ENCODE measurements at regions not wholly inside any gene's neighbourhood (a gene's known extent, or its start where the extent isn't known, plus 50 kb on each side); places are given as distances from the start of the nearest gene placed in this dataset.

DNA sequence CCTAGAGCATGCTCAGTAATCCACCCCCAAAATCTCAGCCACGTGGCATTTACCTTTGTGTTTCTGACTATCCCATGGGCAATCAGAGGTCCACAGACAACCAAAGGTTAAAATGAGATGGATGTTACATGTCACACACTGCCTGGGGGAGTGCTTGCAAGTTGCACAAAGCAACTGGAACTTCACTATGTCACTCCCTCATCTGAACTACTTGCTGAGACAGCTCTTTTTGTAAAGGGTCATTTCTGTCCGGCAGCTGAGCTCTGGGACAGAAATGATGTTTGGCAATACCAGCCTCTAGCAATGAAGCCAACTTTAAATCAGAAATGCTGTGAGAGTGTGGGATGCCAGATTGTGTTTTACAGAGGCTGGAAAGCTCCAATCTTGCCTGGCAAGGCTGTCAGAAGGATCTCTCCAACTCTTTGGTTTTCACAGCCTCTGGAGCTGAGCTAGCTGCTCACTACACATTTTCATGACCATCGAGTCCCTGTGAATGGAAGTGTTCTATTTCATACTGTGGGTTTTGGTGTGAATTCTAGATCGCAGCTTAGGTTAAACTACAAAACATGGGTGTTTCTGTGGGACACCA is 66.3 kb upstream of the TMEM215 start:
- BruUV-seq (replicated peaks), result no TSS peak
- Histone ChIP-seq H4K20me1 (replicated peaks; ENCODE audit: control insufficient read depth, extremely low read depth, insufficient read depth, low read length) (no peaks in the 10 kb centered on the region), H3K27ac (ENCODE audit: insufficient read depth, low read depth, low read length) (no peak overlapping the region), H3K79me2 (ENCODE audit: control insufficient read depth, insufficient read depth, low read length) (no peaks in the 10 kb centered on the region), H3K4me1 (ENCODE audit: control insufficient read depth, extremely low read depth, insufficient read depth, low read length) (no peaks in the 10 kb centered on the region), H3K4me2 (ENCODE audit: insufficient read depth, low read length) (no peak overlapping the region), H3K36me3 (ENCODE audit: control insufficient read depth in 2 of 2, extremely low read depth in 1 of 2, insufficient read depth in 2 of 2, low read length in 2 of 2) (no peaks in the 10 kb centered on the region), H2AFZ (ENCODE audit: low read depth, low read length) (no peak overlapping the region), H3K9me3 (replicated peaks; ENCODE audit: control insufficient read depth, insufficient read depth, low read length) (no peaks in the 10 kb centered on the region), H3K9me1 (replicated peaks; ENCODE audit: control insufficient read depth, extremely low read depth, insufficient read depth, low read length) (no peaks in the 10 kb centered on the region), H3K4me3 (replicated peaks in 1 of 3; ENCODE audit: insufficient read depth in 1 of 3, low read depth in 1 of 3, low read length in 3 of 3) (no peak overlapping the region), H3K27me3 (ENCODE audit: control insufficient read depth in 2 of 2, insufficient read depth in 2 of 2, low read length in 2 of 2) (no peaks in the 10 kb centered on the region), H3K9ac (replicated peaks; ENCODE audit: extremely low read depth, insufficient read depth, low read length) (no peak overlapping the region)
- TF ChIP-seq, protein P1, sequence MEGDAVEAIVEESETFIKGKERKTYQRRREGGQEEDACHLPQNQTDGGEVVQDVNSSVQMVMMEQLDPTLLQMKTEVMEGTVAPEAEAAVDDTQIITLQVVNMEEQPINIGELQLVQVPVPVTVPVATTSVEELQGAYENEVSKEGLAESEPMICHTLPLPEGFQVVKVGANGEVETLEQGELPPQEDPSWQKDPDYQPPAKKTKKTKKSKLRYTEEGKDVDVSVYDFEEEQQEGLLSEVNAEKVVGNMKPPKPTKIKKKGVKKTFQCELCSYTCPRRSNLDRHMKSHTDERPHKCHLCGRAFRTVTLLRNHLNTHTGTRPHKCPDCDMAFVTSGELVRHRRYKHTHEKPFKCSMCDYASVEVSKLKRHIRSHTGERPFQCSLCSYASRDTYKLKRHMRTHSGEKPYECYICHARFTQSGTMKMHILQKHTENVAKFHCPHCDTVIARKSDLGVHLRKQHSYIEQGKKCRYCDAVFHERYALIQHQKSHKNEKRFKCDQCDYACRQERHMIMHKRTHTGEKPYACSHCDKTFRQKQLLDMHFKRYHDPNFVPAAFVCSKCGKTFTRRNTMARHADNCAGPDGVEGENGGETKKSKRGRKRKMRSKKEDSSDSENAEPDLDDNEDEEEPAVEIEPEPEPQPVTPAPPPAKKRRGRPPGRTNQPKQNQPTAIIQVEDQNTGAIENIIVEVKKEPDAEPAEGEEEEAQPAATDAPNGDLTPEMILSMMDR (IDR thresholded peaks at IDR 0.05; ENCODE audit: extremely low read depth in 1 of 2, insufficient read depth in 1 of 2, low read depth in 1 of 2, low read length in 2 of 2), result no peak
- TF ChIP-seq POLR2A (IDR thresholded peaks at IDR 0.05; ENCODE audit: low read depth, low read length) (no peak), GATA2 (IDR thresholded peaks at IDR 0.05; ENCODE audit: insufficient read depth, insufficient read length, low read depth, low read length) (no peak), POLR2AphosphoS5 (IDR thresholded peaks at IDR 0.05; ENCODE audit: insufficient read depth, low read depth, low read length) (no peak), JUN (IDR thresholded peaks at IDR 0.05; ENCODE audit: borderline replicate concordance, insufficient read depth, insufficient read length, low read depth) (no peak), EZH2 (IDR thresholded peaks at IDR 0.05; ENCODE audit: borderline replicate concordance, low read depth, low read length, severe bottlenecking) (no peak), FOS (IDR thresholded peaks at IDR 0.05; ENCODE audit: borderline replicate concordance, insufficient read depth, low read length) (no peak), MYC (IDR thresholded peaks at IDR 0.05; ENCODE audit: low read depth, low read length) (no peak)
- TF ChIP-seq, protein P2, sequence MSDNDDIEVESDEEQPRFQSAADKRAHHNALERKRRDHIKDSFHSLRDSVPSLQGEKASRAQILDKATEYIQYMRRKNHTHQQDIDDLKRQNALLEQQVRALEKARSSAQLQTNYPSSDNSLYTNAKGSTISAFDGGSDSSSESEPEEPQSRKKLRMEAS (IDR thresholded peaks at IDR 0.05; ENCODE audit: insufficient read depth, insufficient read length), result no peak
- dilution Hi-C loops (cut with MboI; ENCODE audit: extremely low pct_ligation_motif_present, low sequenced_read_pairs), result no loop called here
- intact Hi-C loops (cut with micrococcal nuclease), result no loop called here
- ChIA-PET CTCF (no interaction called here), POLR2A (no interaction called here)
- DNase-seq (ENCODE audit: low read depth, low spot score), result no peak
- no peak for FAIRE-seq
